ENCODE measurements at regions not wholly inside any gene's neighbourhood (a gene's known extent, or its start where the extent isn't known, plus 50 kb on each side); places are given as distances from the start of the nearest gene placed in this dataset.

- no peak for ATAC-seq
- TF ChIP-seq CSDC2 (CRISPR knock-in tag; IDR thresholded peaks at IDR 0.05) (no peak), CSRNP3 (CRISPR knock-in tag; IDR thresholded peaks at IDR 0.05) (no peak), PATZ1 (CRISPR knock-in tag; IDR thresholded peaks at IDR 0.05; ENCODE audit: borderline replicate concordance) (no peak), RARB (CRISPR knock-in tag; IDR thresholded peaks at IDR 0.05) (no peak), ESRRG (CRISPR knock-in tag; IDR thresholded peaks at IDR 0.05) (no peak), ISL1 (CRISPR knock-in tag; IDR thresholded peaks at IDR 0.05) (no peak), ZNF8 (CRISPR knock-in tag; IDR thresholded peaks at IDR 0.05) (no peak), TSHZ2 (CRISPR knock-in tag; IDR thresholded peaks at IDR 0.05) (no peak), CREB5 (CRISPR knock-in tag; IDR thresholded peaks at IDR 0.05; ENCODE audit: low read depth) (no peak), ARNTL (CRISPR knock-in tag; IDR thresholded peaks at IDR 0.05; ENCODE audit: borderline replicate concordance, low read depth) (no peak), POU6F1 (CRISPR knock-in tag; IDR thresholded peaks at IDR 0.05; ENCODE audit: borderline replicate concordance, low read depth) (no peak), ZNF70 (CRISPR knock-in tag; IDR thresholded peaks at IDR 0.05) (no peak), PPARA (CRISPR knock-in tag; IDR thresholded peaks at IDR 0.05; ENCODE audit: borderline replicate concordance) (no peak), ZNF565 (CRISPR knock-in tag; conservative IDR thresholded peaks at IDR 0.05; ENCODE audit: low read depth) (no peak), ZFP30 (CRISPR knock-in tag; IDR thresholded peaks at IDR 0.05) (no peak)
These were observed 809.3 kb downstream of the C4orf33 start for GRCh38 chr4:129905256-129905655.

GRCh38 chr4:129908117-129908516, 812.2 kb downstream of the C4orf33 start:
- TF ChIP-seq GLIS3 (CRISPR knock-in tag; IDR thresholded peaks at IDR 0.05) (no peak), ZFP30 (CRISPR knock-in tag; IDR thresholded peaks at IDR 0.05) (no peak), RARB (CRISPR knock-in tag; IDR thresholded peaks at IDR 0.05) (no peak), ESRRG (CRISPR knock-in tag; IDR thresholded peaks at IDR 0.05) (no peak), ZC3H10 (CRISPR knock-in tag; IDR thresholded peaks at IDR 0.05) (no peak), OSR1 (CRISPR knock-in tag; IDR thresholded peaks at IDR 0.05) (no peak), ARNTL (CRISPR knock-in tag; IDR thresholded peaks at IDR 0.05; ENCODE audit: borderline replicate concordance, low read depth) (no peak), BACH2 (CRISPR knock-in tag; IDR thresholded peaks at IDR 0.05; ENCODE audit: borderline replicate concordance) (no peak), TCF4 (CRISPR knock-in tag; IDR thresholded peaks at IDR 0.05; ENCODE audit: borderline replicate concordance) (no peak), ISL1 (CRISPR knock-in tag; IDR thresholded peaks at IDR 0.05) (no peak), TSHZ2 (CRISPR knock-in tag; IDR thresholded peaks at IDR 0.05) (no peak), SNAI2 (CRISPR knock-in tag; IDR thresholded peaks at IDR 0.05) (no peak)
- no peak for ATAC-seq
